ENCODE measurements at regions not wholly inside any gene's neighbourhood (a gene's known extent, or its start where the extent isn't known, plus 50 kb on each side); places are given as distances from the start of the nearest gene placed in this dataset.

DNA sequence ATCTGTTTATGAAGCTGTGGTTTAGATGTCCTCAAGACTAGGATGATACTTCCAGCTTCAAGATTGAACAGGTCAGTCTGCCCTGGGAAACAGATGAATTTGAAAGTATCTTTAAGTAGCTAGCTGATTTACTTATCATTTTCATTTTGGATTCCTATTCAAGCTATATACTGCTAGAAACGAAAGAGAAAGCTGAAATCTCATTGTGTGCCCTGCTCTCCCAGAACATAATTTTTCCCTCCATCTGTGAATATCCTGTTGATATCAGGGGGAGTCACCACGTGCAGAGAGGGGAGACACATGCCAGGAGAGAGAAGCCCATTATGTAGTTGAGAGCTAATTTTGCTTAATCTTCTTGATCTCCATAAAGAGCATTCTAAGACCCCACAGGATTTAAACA is 439.1 kb downstream of the NR2F1-AS1 start:
- TF ChIP-seq CTCF (IDR thresholded peaks at IDR 0.05) (no peak), POLR2A (IDR thresholded peaks at IDR 0.05) (no peak)
